ENCODE measurements at regions not wholly inside any gene's neighbourhood (a gene's known extent, or its start where the extent isn't known, plus 50 kb on each side); places are given as distances from the start of the nearest gene placed in this dataset.
"Not testable (repeated sequence)": the region's sequence is repeated elsewhere in the genome, so short reads cannot be mapped to it uniquely, and the experiment has no call there.

DNA sequence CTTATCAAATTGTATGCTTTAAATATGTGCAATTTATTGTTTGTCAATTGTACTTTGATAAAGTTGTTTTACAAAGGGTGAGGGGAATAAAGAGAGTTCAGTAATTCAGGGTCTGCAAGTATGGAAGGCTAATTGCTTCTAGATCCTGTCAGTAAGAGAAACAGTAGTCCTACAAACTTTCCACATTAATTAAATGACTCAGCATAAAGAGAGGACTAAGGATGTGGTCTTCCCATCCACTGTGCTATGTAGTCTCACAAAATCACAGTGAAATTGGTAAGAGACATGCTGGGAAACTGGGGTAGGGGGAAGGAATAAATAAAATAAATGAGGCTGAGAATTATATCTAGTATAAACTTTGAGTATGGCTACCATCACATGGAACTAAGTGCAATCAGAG lies 130.2 kb upstream of the PKP2 start:
- Histone ChIP-seq H3K4me1 (no peaks in the 10 kb centered on the region), H3K27ac (no peak overlapping the region), H3K4me3 (no peak overlapping the region), H3K27me3 (no peaks in the 10 kb centered on the region), H3K9me3 (no peaks in the 10 kb centered on the region), H3K36me3 (no peaks in the 10 kb centered on the region)
- intact Hi-C loops (cut with DNase I) = no loop called here
- DNase-seq (ENCODE audit: extremely low spot score in 2 of 2) = no peak
- TF ChIP-seq POLR2AphosphoS5 (IDR thresholded peaks at IDR 0.05; ENCODE audit: insufficient read depth in 1 of 2, low read depth in 1 of 2) (no peak), POLR2A (IDR thresholded peaks at IDR 0.05) (no peak)
- TF ChIP-seq, protein P1, sequence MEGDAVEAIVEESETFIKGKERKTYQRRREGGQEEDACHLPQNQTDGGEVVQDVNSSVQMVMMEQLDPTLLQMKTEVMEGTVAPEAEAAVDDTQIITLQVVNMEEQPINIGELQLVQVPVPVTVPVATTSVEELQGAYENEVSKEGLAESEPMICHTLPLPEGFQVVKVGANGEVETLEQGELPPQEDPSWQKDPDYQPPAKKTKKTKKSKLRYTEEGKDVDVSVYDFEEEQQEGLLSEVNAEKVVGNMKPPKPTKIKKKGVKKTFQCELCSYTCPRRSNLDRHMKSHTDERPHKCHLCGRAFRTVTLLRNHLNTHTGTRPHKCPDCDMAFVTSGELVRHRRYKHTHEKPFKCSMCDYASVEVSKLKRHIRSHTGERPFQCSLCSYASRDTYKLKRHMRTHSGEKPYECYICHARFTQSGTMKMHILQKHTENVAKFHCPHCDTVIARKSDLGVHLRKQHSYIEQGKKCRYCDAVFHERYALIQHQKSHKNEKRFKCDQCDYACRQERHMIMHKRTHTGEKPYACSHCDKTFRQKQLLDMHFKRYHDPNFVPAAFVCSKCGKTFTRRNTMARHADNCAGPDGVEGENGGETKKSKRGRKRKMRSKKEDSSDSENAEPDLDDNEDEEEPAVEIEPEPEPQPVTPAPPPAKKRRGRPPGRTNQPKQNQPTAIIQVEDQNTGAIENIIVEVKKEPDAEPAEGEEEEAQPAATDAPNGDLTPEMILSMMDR (IDR thresholded peaks at IDR 0.05) = no peak

DNA sequence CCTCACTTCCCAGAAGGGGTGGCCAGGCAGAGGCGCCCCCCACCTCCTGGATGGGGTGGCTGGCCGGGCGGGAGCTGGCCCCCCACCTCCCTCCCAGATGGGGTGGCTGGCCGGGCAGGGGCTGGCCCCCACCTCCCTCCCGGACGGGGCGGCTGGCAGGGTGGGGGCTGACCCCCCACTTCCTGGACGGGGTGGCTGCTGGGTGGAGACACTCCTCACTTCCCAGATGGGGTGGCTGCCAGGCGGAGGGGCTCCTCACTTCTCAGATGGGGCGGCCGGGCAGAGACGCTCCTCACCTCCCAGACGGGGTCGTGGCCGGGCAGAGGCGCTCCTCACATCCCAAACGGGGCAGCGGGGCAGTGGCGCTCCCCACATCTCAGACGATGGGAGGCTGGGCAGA lies 126.1 kb upstream of the PKP2 start:
- H3K4me1 ChIP-seq; intact Hi-C loops (cut with DNase I); H3K27me3 ChIP-seq; H3K36me3 ChIP-seq; H3K4me3 ChIP-seq; H3K27ac ChIP-seq; H3K9me3 ChIP-seq; DNase-seq (ENCODE audit: extremely low spot score in 2 of 2): not testable (repeated sequence)

DNA sequence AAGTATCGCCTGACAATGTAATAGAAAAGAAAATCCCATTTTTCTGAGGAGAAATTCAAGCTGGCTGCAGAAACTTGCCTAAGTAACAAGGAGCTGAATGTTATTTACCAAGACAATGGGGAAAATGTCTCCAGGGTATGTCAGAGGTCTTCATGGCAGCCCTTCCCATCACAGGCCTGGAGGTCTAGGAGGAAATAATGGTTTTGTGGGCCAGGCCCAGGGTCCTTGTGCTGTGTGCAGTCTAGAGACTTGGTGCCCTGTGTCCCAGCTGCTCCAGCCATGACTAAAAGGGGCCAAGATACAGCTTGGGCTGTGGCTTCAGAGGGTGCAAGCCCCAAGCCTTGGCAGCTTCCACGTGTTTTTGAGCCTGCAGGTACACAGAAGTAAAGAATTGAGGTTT lies 120.5 kb upstream of the PKP2 start:
- H3K4me1 ChIP-seq; H3K36me3 ChIP-seq; H3K4me3 ChIP-seq; intact Hi-C loops (cut with DNase I); H3K27me3 ChIP-seq; DNase-seq (ENCODE audit: extremely low spot score in 2 of 2); H3K27ac ChIP-seq; H3K9me3 ChIP-seq: not testable (repeated sequence)

DNA sequence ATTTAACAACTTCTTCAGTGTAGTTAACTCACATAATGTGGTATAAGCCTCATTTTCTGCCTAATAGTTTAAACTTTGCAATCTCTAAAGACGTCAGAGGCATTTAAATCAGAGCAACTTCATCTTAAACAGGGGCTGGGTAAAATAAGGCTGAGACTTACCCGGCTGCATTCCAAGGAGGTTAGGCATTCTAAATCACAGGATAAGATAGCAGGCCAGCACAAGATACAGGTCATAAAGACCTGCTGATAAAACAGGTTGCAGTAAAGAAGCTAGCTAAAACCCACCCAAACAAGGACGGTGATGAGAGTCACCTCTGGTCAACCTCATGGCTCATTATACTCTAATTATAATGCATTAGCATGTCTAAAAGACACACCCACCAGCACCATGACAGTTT lies 115.6 kb upstream of the PKP2 start:
- Histone ChIP-seq H3K4me1 (no peaks in the 10 kb centered on the region), H3K9me3 (no peaks in the 10 kb centered on the region), H3K36me3 (no peaks in the 10 kb centered on the region), H3K27me3 (no peaks in the 10 kb centered on the region), H3K27ac (no peak overlapping the region), H3K4me3 (no peak overlapping the region)
- TF ChIP-seq POLR2A (IDR thresholded peaks at IDR 0.05) = no peak
- DNase-seq (ENCODE audit: extremely low spot score in 2 of 2) = no peak
- intact Hi-C loops (cut with DNase I) = no loop called here

DNA sequence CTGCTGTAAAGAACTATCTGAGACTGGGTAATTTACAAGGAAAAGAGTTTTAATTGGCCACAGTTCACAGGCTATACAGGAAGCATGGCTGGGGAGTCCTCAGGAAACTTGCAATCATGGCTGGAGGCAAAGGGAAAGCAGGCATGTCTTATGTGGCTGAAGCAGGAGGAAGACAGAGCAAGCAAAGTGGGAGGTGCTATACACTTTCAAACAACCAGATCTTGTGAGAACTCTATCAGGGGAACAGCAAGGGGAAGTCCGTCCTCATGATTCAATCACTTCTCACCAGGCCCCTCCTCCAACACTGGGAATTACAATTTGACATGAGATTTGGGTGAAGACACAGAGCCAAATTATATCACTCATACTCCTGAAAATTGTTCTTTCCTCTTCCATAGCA lies 109.5 kb upstream of the PKP2 start:
- no peak overlapping the region for H3K4me3 ChIP-seq
- no peaks in the 10 kb centered on the region for H3K9me3 ChIP-seq
- H3K27me3 ChIP-seq = no peaks in the 10 kb centered on the region
- DNase-seq (ENCODE audit: extremely low spot score in 2 of 2) = no peak
- no peaks in the 10 kb centered on the region for H3K4me1 ChIP-seq
- TF ChIP-seq POLR2A (IDR thresholded peaks at IDR 0.05) = no peak
- TF ChIP-seq, protein P1 (IDR thresholded peaks at IDR 0.05) = no peak
- no peak for TF ChIP-seq POLR2AphosphoS5 (IDR thresholded peaks at IDR 0.05; ENCODE audit: insufficient read depth in 1 of 2, low read depth in 1 of 2)
- no peak overlapping the region for H3K27ac ChIP-seq
- intact Hi-C loops (cut with DNase I) = no loop called here
- no peaks in the 10 kb centered on the region for H3K36me3 ChIP-seq

DNA sequence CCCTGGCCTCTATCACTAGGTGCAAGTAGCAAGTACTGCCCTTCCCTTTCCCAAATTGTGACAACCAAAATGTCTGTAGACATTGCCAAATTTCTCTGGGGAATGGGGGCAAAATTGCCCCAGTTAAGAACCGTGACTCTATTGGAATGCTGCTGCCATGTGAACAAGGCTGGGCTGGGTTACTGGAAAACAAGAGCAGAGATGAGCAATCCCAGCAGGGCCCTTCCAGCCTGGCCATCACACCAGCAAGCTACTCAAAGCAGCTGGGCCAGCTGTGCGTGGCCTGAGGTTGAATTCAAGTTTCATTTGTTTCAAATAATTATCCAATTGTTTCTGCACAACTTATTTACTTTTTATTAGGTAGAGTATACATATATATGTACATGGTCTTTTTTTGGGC lies 103.4 kb upstream of the PKP2 start:
- no peak overlapping the region for H3K4me3 ChIP-seq
- DNase-seq (ENCODE audit: extremely low spot score in 2 of 2) = no peak

More for the DNA sequence above, 103.4 kb upstream of the PKP2 start:
- no peaks in the 10 kb centered on the region for H3K36me3 ChIP-seq
- H3K4me1 ChIP-seq = no peaks in the 10 kb centered on the region
- H3K27ac ChIP-seq = no peak overlapping the region
- intact Hi-C loops (cut with DNase I) = no loop called here
- no peaks in the 10 kb centered on the region for H3K27me3 ChIP-seq
- H3K9me3 ChIP-seq = no peaks in the 10 kb centered on the region
- TF ChIP-seq POLR2AphosphoS5 (IDR thresholded peaks at IDR 0.05; ENCODE audit: insufficient read depth in 1 of 2, low read depth in 1 of 2) (no peak), POLR2A (IDR thresholded peaks at IDR 0.05) (no peak)
- TF ChIP-seq, protein P1 (IDR thresholded peaks at IDR 0.05) = no peak
